8988T (cell line): ENCODE measurements at regions not wholly inside any gene's neighbourhood (a gene's known extent, or its start where the extent isn't known, plus 50 kb on each side); places are given as distances from the start of the nearest gene placed in this dataset.

ENCODE experiments used
- DNase-seq: peaks from one replicate; pipeline ENCODE4 v3.0.0; 2011

DNA sequence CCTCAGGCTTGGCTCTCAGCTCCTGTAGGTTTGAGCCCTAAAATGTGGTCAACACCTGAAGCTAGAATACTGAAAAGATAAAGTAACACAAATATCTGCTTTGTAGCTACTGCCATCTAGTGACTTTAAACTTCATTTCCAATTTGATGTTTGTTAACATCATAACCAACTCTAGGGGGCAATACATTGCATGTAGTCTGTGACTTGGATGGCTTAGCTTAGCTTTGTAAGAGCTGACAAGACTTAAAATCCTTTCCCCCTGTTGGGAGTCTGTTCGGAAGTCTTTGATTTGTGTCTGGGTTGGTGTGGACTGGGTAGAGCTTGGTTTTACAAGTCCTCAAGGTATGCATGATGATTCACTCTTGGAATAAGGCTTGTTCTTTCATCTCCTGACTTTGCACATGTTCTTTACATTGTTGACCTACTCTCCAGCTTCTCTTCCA lies 51.7 kb downstream of the SCN11A start:
- DNase-seq = peak; percentile 17

DNA sequence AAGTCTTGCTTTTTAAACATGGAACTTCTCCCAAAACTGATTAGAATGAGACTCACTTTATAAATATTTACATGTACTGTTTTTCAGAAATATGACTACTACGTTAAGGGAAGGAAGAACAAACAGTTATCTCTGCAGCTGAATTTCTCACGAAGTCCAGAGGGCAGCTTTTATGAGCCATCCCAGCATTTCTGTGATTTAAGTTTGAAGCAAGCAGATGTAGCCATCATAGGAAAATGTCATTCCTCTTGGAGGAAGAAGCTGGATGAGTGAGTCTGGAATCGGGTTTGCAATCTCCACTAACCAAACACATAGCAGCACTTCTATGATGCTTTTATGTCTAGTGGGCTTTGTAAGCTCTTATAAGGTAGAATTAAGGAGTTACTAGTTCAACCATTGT lies 53.7 kb downstream of the SCN11A start:
- no peak for DNase-seq

DNA sequence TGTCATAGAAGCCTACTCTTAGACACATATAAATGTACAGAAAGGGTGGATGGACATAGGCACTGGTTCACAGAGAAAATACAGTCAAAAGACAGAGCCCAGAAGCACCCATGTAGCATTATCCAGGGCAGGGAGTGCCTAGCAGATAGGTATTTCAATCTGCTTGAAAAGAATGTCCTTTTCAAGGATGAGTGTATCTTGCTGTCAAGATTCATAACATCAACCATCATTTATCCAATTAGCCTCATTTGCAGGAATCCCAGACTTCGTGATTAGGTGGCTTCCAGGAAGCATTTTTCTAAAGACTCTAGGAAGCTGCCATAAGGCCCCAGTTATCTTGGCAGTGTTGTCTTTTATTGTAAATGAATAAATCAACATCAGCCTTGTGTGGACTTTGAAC lies 55.6 kb downstream of the SCN11A start:
- DNase-seq = no peak

DNA sequence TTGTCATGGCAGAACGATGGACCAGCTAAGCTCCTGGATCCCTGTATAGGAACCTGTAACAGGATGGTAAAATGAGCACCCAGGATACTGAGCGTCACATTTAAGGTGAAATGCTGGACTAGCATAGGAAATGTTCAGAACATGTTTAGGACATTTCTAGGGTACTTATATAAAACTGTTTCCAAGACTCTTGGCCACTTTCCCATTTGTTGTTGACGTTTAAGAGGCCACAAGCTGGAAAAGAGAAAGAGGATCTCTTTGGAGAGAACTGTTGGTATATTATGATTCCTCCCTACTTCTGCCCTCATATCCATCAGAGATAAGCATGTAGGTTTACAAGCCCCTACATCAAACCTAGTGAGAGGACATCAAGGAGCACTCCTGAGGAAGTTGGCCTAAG lies 57.5 kb downstream of the SCN11A start:
- no peak for DNase-seq

DNA sequence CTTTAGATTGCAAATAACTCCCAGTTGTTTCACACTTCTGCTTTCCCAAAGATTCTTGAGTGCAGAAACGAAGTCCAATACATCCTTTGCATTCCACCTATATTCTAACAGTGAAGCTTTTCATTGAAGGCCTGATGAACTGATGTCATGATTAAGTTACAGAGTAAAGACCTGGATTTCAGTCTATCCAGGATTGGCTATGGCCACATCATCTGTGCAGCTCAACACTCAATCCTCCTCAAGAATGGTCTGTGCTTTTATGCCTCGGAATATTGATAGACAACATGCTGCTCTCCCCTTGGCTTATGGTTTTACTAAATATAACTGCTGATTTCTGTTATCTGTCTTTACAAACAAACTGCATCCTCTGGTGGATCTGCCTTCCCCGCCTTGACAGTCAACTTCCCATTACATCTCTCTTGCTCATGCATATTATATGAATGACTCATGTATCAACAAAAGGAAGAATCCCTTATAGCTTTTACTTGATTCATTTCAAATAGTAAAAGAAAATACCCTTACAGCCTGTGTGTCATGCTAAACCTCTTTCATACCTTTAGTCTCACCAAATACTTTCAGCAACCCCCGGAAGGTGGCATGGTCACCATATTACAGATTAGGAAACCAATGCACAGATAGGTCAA lies 59.5 kb downstream of the SCN11A start:
- peak; percentile 40 for DNase-seq

DNA sequence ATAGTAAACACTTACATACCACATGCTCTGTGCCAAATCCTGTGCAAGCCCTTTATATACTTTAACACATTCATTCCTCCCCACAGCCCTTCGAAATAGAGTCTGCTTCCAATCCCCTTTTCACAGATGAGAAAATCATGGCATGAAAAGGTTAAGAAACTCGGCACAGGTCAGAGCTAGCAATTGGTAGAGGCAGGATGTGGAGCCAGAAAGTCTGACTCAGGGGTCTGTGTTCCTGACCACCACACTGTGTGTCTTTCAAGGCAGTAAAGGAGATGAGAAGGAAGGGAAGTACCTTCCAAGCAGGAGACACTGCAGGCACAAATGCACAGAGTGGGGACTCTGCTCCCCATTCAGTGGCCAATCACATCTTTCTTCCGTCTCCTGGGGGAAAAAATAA lies 61.1 kb downstream of the SCN11A start:
- no peak for DNase-seq

DNA sequence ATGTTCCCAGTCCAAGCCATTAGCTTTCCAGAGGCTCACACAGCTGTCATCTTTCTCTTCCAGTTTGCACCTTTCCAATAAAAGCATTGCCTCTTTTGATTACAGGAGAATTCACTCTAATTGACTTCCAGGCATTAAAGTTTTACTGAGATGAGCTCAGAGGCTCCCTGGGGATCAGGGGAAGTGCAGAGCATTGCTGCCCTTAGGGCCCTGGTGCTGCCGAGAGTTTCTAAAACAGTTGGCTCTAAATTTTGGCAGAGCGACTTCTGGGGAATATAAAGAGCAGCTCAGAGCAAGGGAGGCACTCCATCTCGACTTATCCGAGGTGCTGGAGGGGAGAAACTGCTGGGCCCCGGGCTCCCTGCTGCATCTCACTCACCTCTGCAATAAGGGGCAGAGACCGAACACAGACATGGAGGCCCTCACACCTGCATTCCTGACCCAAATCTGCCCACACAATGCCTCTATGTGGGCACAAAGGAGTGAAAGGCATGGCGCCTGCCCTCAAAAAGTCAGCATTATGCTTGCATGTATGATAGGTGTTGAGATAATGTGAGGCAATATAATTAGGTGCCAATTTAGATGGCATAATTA lies 61.7 kb downstream of the SCN11A start:
- no peak for DNase-seq

DNA sequence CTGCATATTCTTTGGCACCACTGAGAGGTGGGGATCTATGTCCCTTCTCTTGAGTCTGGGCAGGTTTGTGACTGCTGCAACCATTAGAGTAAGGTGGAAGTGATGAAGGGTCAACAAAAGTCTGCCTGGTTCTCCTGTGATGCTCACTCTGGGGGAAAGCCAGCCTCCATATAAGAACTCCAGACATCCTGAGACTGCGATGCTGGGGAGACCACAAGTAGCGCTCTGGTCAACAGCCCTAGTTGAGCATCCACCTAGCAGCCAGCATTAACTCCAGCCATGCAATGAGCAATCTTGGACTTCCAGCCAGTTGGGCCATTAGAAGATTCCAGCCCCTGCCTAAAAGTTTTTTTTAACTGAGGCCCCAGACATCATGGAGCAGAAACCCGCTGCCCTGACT lies 62.8 kb downstream of the SCN11A start:
- no peak for DNase-seq

DNA sequence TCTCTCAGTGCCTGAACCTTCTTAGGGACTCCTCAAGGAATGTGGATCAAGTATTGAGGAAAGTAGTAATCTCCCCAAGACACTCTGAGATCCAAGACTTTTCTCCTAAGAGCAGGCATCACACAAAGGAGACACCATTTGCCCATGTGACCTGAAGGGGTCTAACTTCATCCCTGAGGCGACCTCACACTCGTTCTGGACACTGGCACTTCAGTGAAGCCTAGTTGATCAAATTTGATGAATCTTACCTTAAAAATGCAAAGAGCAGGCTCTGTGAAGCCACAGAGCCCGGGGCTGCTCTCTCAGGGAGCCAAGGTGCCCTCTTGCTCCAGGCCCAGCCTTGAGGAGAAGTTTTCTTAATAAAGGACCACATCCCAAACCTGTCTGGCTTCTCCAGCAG lies 64.3 kb downstream of the SCN11A start:
- DNase-seq = no peak

DNA sequence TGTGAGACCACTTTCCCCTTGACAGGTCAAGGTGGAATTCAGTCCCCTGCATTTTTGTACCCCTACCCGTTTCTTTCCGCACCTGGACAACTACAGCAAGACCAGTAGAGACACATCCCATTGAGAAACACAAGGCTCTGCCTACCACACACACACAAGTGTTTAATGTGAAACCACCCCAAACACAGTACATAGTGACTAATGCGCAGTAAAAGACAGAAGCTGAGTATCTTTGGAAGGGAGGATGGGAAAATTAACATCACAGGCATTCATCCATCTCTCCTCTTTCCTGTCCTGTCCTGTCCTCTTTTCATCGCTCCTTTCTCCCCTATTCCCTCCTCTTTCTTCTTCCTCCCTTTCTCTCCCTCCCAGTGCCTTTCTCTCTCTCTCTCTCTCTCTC lies 64.8 kb downstream of the SCN11A start:
- no peak for DNase-seq

DNA sequence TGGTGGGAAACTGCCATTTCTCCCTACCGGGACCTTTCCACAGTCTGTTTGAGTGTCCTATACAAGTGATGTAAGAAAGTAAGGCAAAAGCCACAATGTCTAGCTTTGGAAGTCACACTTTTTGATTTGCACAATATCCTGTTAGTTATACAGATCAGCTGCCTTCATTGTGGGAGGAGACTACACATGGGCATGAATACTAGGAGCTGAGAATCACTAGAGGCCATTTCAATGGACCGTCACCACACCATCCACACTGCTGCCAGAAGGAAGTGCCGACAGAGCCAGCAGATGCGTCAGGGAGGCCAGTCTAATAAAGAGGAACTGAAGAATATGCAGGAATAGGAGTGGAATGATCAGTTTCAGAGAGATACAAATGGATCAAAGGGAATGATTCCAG lies 65.8 kb downstream of the SCN11A start:
- no peak for DNase-seq

DNA sequence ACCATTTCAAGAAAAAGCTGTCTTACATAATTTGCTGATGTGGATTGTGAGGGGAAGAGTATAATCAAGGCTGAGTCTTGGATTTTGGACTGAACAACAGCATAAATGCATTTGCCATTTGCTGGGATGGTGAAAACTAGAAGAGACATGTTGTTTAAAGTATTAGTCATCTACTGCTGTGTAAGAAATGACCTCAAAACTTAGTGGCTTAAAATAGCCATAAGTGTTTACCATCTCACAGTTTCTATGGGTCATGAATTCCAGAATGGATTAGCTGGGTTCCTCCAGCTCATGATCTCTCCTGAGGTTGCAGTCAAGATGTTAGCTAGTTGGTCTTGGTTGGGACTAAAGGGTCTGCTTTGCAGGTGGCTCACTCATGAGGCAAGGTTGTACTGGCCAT lies 66.2 kb downstream of the SCN11A start:
- DNase-seq = no peak

DNA sequence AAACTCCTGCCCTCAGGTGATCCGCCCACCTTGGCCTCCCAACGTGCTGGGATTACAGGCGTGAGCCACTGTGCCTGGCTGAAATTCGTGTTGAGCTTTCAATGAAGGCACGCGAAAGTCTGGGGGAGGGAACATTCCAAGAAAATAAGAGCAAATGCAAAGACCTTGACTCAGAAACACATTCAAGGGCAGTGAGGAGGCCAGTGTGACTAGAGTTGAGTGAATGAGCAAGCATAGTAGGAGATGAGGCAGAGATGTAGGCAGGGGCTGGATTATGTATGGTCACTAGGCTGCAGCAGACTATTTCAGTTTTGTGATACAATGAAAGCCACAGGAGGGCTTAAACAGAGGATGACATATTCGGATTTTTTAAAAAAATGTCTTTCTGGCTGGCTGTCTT lies 67.0 kb downstream of the SCN11A start:
- DNase-seq = no peak

DNA sequence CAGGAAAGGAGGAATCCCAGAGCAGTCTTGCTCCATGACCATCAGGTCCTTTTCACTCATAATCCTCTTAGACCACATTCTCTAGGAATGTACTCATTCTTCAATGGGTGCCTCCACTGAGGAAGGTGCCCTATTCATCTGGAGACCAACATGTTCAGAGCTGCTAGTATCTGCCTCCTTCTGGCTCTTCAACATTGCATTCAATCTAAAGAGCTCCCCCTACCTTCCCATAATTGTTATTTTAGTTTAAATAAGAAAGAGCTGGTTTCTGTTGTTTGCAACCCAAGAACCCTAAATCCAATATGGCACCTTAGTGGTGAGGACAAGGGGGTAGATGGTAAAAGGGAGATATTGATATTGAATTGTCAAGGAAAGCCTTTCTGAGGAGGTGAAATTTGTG lies 67.6 kb downstream of the SCN11A start:
- DNase-seq = no peak

DNA sequence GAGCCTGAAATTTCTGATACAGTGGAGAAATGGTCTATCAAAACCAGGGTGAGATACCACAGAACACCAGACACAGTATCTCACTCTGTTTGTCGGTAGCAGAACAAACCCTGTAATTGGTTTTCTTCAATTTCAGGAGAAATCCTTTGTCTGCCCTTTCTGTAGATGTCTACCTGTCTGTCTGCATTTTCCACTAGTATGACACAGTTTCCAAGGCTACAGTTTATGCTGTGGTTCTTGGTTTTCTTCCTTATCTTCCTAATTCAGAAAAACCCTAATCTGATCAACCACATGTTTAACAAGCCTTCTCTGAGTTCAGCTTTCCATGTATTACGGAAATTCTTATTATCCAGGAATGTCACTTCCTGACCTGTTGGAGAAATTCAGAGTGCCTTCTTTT lies 70.8 kb downstream of the SCN11A start:
- DNase-seq = no peak

DNA sequence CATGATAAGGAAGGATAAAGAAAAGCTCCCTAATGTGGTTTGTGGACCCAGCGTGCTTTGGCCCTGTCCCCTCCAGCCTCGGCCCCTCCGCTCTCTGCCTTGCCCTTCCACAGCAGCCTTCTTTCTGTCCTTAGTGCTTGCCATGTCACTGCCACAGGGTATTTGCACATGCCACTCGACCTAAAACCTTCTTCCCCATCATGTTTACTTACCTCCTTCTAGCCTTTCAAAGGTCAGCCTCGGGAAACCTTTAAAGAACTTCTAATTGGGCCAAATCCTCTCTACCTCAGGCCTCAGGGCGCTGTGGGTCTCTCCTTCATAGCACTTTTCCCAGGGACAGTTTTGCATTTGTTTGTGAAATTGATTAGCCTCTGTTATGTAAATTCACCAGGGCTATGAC lies 73.0 kb downstream of the SCN11A start:
- DNase-seq = no peak

DNA sequence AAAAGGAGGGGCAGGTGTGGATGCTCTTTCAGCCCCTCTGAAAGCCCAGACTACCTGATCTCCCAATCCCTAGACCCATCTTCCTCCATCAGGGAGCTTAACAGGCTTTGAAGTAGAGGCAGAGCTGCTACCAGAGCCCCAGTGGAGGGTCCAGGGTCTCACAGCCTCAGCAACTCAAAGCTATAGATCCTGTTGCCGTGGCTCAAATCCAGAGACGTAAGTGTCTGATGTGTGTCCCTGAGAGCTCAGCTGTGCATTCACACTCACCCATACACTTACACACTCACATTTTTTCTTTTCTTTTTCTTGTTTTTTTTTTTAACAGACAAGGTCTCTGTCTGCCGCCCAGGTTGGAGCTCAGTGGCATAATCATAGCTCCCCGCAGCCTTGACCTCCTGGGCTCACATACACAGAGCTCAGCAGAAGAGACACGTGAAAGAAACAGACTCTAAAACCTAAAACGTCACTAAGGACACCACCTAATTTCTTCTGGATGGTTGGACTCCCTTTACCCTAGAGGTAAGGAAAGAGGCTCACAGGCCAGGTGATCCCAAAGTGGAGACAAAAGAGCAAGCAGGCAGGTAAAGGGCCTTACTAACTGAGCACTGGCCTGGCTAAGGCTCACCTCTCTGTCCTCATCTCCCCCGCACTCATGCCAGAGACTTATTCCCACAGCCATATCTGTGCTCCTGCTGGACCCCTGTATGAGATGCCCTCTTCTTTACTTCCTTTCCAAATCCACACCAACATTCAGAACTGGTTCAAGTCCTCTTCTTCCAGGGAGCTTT lies 80.7 kb downstream of the SCN11A start:
- no peak for DNase-seq

DNA sequence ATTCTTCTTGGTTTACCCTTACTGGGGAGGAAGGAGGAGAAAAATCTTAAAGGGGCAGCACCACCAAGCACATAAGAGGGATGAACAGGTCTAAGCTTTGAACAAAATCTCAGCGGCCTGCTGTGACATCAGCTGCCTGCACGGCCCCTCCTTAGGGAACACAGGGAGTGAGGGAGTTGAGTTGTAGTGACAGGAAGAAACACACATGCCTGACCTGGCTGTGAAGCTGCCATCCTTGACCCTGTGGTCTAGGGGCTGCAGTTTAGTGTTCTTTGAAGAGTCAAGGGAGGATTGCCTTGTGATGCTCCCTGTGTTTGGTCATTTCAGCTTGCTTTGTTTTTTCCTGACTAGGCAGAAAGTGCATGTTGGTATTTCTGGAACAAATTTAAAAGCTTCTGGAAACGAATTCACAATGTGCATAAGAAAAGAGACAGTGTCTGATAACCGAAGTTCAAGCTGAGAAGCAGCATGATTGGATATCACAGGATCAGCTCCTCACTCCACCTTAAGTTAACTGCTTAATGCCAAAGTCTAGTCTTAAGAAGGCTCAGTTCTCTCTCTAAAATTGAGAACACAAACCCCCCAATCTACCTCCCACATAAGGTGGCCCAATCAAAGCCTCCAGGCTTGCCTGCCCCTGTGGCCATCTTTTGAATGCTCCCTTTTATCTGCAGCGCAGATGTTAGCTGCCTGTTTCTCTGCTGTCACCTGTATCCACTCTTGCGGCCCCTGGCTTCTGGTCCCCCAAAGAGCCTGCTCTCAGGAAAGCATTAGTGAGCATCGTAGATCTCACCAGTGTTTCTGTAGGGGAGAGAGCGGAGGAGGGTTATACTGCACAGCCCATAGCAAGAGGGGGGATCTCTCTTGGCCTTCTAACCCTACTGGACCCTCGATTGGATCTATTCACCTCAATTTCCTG lies 82.2 kb downstream of the SCN11A start:
- no peak for DNase-seq

DNA sequence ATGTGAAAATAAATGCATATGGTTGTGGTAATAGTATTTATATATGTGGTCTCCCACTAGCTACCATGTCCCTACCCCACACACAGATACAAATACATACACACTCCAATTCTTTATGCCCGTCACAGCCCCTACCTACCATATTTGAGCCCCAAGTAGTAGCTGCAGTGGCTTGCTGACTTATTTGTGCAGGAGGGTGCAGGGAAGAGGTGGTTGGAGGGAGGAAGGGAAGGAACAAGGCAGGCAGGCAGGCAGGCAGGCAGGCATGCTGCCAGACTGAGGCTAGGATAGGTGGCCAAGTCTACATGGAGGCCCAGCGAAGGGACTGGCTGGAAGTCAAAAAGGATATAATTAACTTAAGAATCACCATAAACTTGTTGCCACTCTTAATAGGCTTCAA lies 82.9 kb downstream of the SCN11A start:
- DNase-seq = no peak

DNA sequence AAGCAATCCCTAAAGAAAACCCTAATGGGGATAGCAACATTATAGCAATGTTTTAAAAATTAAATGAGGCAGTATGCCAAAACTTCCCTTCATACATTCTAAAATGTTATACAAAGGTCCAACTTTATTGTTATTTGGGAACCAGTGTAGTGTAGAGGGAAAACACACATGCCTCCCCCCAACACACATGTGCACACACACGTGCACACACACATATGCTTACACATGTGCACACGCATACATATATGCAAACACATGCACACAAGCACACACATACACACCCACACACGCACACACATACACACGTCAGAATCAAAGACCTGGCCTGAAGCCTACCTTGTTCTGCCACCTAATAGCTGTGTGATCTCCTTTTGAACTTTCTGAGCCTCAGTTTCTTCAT lies 83.3 kb downstream of the SCN11A start:
- no peak for DNase-seq

DNA sequence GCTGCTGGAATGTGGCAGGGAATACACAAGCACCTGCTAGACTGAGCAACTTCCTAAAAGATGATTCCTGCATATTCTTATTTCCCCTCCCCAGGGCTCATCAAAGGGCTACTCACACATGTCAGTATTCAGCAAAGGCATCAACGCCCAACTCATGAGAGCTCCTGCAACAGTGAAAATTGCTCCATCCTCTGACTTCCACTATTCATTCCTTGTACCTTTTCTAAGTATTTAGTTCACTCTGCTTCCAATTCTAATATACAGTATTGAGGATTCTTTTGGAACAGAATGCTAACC lies 84.1 kb downstream of the SCN11A start:
- no peak for DNase-seq

DNA sequence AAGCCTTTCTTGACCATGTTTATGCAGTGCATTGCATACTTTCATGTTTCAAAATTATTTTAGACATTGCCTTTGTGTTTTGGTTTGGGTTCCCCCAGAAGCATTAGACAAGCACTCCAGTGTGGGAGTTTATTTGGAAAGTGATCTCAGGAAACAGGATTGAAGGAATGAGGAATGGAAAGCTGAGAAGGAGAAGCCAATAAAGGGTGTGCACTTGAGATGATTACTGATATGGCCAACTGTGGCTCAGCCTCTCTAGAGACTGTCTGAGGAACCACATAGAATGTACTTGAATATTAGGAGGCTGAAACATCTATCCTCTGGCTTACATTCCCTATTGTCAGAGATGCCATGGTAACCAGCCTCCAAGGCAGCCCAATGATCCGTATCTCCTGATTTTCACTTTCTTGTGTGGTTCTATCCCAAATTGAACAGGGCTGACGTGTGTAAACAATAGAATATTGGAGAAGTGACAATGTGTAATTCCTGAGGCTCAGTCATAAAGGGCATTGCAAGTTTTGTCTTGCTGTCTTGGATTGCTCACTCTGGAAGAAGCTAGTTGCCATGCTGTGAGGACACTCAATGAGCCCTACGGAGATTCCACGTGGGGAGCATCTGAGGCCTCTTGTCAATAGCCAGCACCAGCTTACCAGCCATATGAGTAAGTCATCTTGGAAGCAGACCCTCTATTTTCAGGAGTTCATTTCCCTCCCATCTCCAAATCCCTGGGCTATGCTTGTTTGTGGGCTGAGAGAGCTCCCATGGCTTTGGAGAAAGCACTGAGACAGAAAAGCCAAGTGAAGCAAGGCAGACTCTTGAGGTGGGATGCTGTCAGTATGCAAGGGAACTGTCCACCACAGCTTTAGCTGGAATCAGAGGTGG lies 84.7 kb downstream of the SCN11A start:
- DNase-seq = no peak

DNA sequence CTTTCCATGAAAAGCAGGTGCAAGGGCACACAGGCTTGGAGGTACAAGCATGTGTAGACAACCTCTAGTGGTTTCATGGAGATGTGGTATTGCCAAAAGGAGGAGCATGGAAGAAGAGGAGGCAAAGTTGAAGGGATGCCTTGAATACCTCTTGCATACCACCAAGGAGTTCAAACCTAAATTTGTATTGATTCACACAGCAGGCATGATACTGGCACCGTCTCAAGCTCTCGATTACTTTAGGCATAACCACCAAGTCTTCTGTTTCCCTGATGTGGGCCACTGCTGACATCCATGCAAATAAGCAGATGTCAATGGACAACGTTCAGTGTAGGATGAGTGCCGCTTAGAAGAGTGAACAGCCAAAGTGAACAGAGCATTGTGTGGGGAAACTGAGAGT lies 87.1 kb downstream of the SCN11A start:
- DNase-seq = no peak
